H1 (cell line): ENCODE measurements at regions not wholly inside any gene's neighbourhood (a gene's known extent, or its start where the extent isn't known, plus 50 kb on each side); places are given as distances from the start of the nearest gene placed in this dataset.
"Not testable (repeated sequence)": the region's sequence is repeated elsewhere in the genome, so short reads cannot be mapped to it uniquely, and the experiment has no call there.

Source experiments
- CTCF ChIA-PET: fragments of 300-600 bp; sonication (Branson Sonifier 250); formaldehyde crosslinking; loops from one replicate; lab custom pipeline; 2021; ENCODE audit not compliant: partially characterized antibody; lab: Charles Lee
- POLR2A ChIA-PET: fragments of 300-600 bp; sonication (Branson Sonifier 250); formaldehyde crosslinking; loops from one replicate; lab custom pipeline; 2021; ENCODE audit warnings: inconsistent platforms; ENCODE audit not compliant: partially characterized antibody; lab: Charles Lee
- DNase-seq, 2 experiments: peaks; one replicate each; pipeline versions ENCODE4 v3.0.0 to v3.0.0-alpha.2; 2010 to 2022; ENCODE audit warnings: low spot score in 2 of 2, low read depth in 1 of 2, mixed read lengths in 1 of 2
- FAIRE-seq: peaks from 2 replicates; lab custom pipeline; 2011; peaks lifted over from hg19 to GRCh38; lab: Jason Lieb, UNC
- H2AFZ ChIP-seq: 2 replicates; pipeline ENCODE4 v1.8.1; 2012; ENCODE audit warnings: low read length, inconsistent platforms
- H2AK5ac ChIP-seq: 2 replicates; pipeline ENCODE4 v1.6.1; 2013; ENCODE audit warnings: low read depth, low read length
- H2BK120ac ChIP-seq: replicated peaks from 2 replicates; pipeline ENCODE3; 2013; ENCODE audit warnings: low read depth, low read length, inconsistent platforms
- H2BK12ac ChIP-seq: 2 replicates; pipeline ENCODE4 v1.6.1; 2013; ENCODE audit warnings: low read depth, low read length
- H2BK15ac ChIP-seq: 2 replicates; pipeline ENCODE4 v1.6.1; 2013; ENCODE audit warnings: low read length
- H2BK20ac ChIP-seq: 2 replicates; pipeline ENCODE4 v1.6.1; 2013; ENCODE audit warnings: low read length
- H2BK5ac ChIP-seq: 2 replicates; pipeline ENCODE4 v1.6.1; 2013; ENCODE audit warnings: low read depth, low read length
- H3K14ac ChIP-seq: 2 replicates; pipeline ENCODE4 v1.6.1; 2013; ENCODE audit warnings: inconsistent platforms; ENCODE audit not compliant: insufficient read length
- H3K18ac ChIP-seq: 2 replicates; pipeline ENCODE4 v1.6.1; 2013; ENCODE audit warnings: low read length; ENCODE audit errors: extremely low read depth
- H3K23ac ChIP-seq: 2 replicates; pipeline ENCODE4 v1.6.1; 2013; ENCODE audit warnings: inconsistent platforms; ENCODE audit not compliant: insufficient read length
- H3K23me2 ChIP-seq: 2 replicates; pipeline ENCODE4 v1.6.1; 2013; ENCODE audit warnings: low read depth, low read length
- H3K27ac ChIP-seq: 2 replicates; pipeline ENCODE4 v1.6.1; 2011; ENCODE audit warnings: low read depth, low read length, inconsistent platforms
- H3K27me3 ChIP-seq, 4 experiments: replicated peaks in 1 of 4; 1 replicate in 1 of 4; 2 replicates in 3 of 4; pipeline versions ENCODE4 v1.6.1 to v1.8.1; 2011 to 2013; ENCODE audit warnings: low read length in 3 of 4, mild to moderate bottlenecking in 3 of 4, inconsistent platforms in 2 of 4, mixed read lengths in 2 of 4, moderate library complexity in 1 of 4; ENCODE audit not compliant: control insufficient read depth in 3 of 4, insufficient read depth in 3 of 4; ENCODE audit errors: extremely low read depth in 1 of 4
- H3K36me3 ChIP-seq, 4 experiments: 2 replicates each; pipeline versions ENCODE4 v1.6.1 to v1.8.1; 2011 to 2013; ENCODE audit warnings: mild to moderate bottlenecking in 4 of 4, low read length in 3 of 4, moderate library complexity in 2 of 4, control low read depth in 1 of 4, inconsistent platforms in 1 of 4; ENCODE audit not compliant: insufficient read depth in 4 of 4, control insufficient read depth in 2 of 4
- H3K4ac ChIP-seq: replicated peaks from 2 replicates; pipeline ENCODE3; 2013; ENCODE audit warnings: low read length, low read depth, mixed read lengths, inconsistent platforms; ENCODE audit not compliant: insufficient read length
- H3K4me1 ChIP-seq, 4 experiments: replicated peaks in 1 of 4; 1 replicate in 1 of 4; 2 replicates in 3 of 4; pipeline versions ENCODE4 v1.6.1 to v1.8.1; 2011 to 2013; ENCODE audit warnings: low read length in 3 of 4, inconsistent platforms in 2 of 4, mixed read lengths in 1 of 4; ENCODE audit not compliant: insufficient read depth in 4 of 4, control insufficient read depth in 3 of 4
- H3K4me2 ChIP-seq, 2 experiments: 2 replicates each; pipeline versions ENCODE4 v1.6.1 to v1.8.1; 2011 to 2013; ENCODE audit warnings: low read depth in 2 of 2, low read length in 2 of 2, control low read depth in 1 of 2, inconsistent platforms in 1 of 2, mild to moderate bottlenecking in 1 of 2; ENCODE audit not compliant: insufficient read depth in 1 of 2
- H3K4me3 ChIP-seq, 4 experiments: fragments of 200-600, 300-600 bp in 1 of 4; sonication (generic), shearing (Covaris generic), sonication (Bioruptor Twin) in 1 of 4; 2 replicates each; pipeline versions ENCODE4 v1.5.1 to v1.8.1; 2011 to 2016; ENCODE audit warnings: low read length in 4 of 4, low read depth in 3 of 4, control low read depth in 2 of 4, inconsistent platforms in 2 of 4, mild to moderate bottlenecking in 2 of 4, mixed read lengths in 1 of 4, moderate library complexity in 1 of 4; ENCODE audit not compliant: insufficient read depth in 2 of 4; ENCODE audit errors: extremely low read depth in 1 of 4
- H3K56ac ChIP-seq: replicated peaks from 2 replicates; pipeline ENCODE3; 2013; ENCODE audit warnings: low read depth, mild to moderate bottlenecking, mixed read lengths, low read length, inconsistent platforms; ENCODE audit not compliant: insufficient read length
- H3K79me1 ChIP-seq: 2 replicates; pipeline ENCODE4 v1.6.1; 2013; ENCODE audit warnings: low read depth, low read length, control low read depth
- H3K79me2 ChIP-seq, 2 experiments: 2 replicates each; pipeline versions ENCODE4 v1.6.1 to v1.8.1; 2012 to 2013; ENCODE audit warnings: low read length in 2 of 2, mild to moderate bottlenecking in 2 of 2, inconsistent platforms in 1 of 2; ENCODE audit not compliant: insufficient read depth in 2 of 2, control insufficient read depth in 1 of 2
- H3K9ac ChIP-seq, 4 experiments: replicated peaks in 1 of 4; 1 replicate in 1 of 4; 2 replicates in 3 of 4; pipeline versions ENCODE4 v1.6.1 to v1.8.1; 2011 to 2013; ENCODE audit warnings: low read depth in 3 of 4, low read length in 3 of 4, control low read depth in 2 of 4, mild to moderate bottlenecking in 2 of 4, moderate library complexity in 2 of 4, inconsistent platforms in 1 of 4; ENCODE audit errors: extremely low read depth in 1 of 4
- H3K9me3 ChIP-seq, 2 experiments: 2 replicates each; pipeline versions ENCODE4 v1.6.1 to v1.8.1; 2012 to 2013; ENCODE audit warnings: mild to moderate bottlenecking in 2 of 2, moderate library complexity in 2 of 2, control low read depth in 1 of 2, inconsistent platforms in 1 of 2, low read depth in 1 of 2, low read length in 1 of 2, mixed read lengths in 1 of 2; ENCODE audit not compliant: insufficient read depth in 2 of 2
- H4K20me1 ChIP-seq, 2 experiments: replicated peaks in 1 of 2; 2 replicates each; pipeline versions ENCODE3 to v1.8.1; 2011 to 2013; ENCODE audit warnings: inconsistent platforms in 2 of 2, low read length in 2 of 2, mild to moderate bottlenecking in 1 of 2; ENCODE audit not compliant: insufficient read depth in 2 of 2, control insufficient read depth in 1 of 2
- H4K5ac ChIP-seq: 2 replicates; pipeline ENCODE4 v1.6.1; 2013; ENCODE audit warnings: low read length, low read depth, mixed read lengths, inconsistent platforms; ENCODE audit not compliant: insufficient read length
- H4K8ac ChIP-seq: 2 replicates; pipeline ENCODE4 v1.8.0; 2013; ENCODE audit warnings: mild to moderate bottlenecking, moderate library complexity, low read length, inconsistent platforms; ENCODE audit not compliant: insufficient read depth; ENCODE audit errors: extremely low read depth
- H4K91ac ChIP-seq: replicated peaks from 2 replicates; pipeline ENCODE3; 2013; ENCODE audit warnings: low read length, mixed read lengths, inconsistent platforms; ENCODE audit not compliant: insufficient read length
- WGBS, 2 experiments: shearing (Covaris generic) in 1 of 2; methylation state at CpG; one replicate each; pipeline versions ENCODE4 v1.1.6 to v1.1.7; 2013 to 2015; ENCODE audit warnings: low lambda C conversion rate in 2 of 2, mixed read lengths in 2 of 2, inconsistent platforms in 1 of 2, low coverage in 1 of 2, missing lambda C conversion rate in 1 of 2; ENCODE audit not compliant: insufficient replicate concordance in 2 of 2, insufficient coverage in 1 of 2, insufficient read length in 1 of 2; ENCODE audit errors: extremely low coverage in 1 of 2, missing lambda C conversion rate in 1 of 2; 5-methylcytosine and 5-hydroxymethylcytosine counted together

DNA sequence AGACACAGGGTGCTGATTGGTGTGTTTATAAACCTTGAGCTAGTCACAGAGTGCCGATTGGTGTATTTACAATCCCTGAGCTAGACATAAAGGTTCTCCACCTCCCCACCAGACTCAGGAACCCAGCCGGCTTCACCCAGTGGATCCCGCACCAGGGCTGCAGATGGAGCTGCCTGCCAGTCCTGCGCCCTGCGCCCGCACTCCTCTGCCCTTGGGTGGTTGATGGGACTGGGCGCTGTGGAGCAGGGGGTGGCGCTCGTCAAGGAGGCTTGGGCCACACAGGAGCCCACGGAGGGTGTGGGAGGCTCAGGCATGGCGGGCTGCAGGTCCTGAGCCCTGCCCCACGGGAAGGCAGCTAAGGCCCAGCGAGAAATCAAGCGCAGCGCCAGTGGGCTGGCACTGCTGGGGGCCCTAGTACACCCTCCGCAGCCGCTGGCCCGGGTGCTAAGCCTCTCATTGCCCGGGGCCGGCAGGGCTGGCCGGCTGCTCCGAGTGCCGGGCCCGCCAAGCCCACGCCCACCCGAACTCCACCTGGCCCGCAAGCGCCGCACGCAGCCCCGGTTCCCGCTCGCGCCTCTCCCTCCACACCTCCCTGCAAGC, 1049.6 kb downstream of the CDH11 start:
- H3K4ac ChIP-seq, CTCF ChIA-PET, H3K14ac ChIP-seq, H3K23ac ChIP-seq, H2BK12ac ChIP-seq, DNase-seq, H3K23me2 ChIP-seq, H3K4me3 ChIP-seq, H3K4me1 ChIP-seq, H3K9ac ChIP-seq, H4K91ac ChIP-seq, H2AK5ac ChIP-seq, H3K79me1 ChIP-seq, H3K36me3 ChIP-seq, H2BK5ac ChIP-seq, H3K4me2 ChIP-seq, H4K8ac ChIP-seq, H3K27me3 ChIP-seq, H3K27ac ChIP-seq, H4K20me1 ChIP-seq, H4K5ac ChIP-seq, POLR2A ChIA-PET, H3K18ac ChIP-seq, H2BK15ac ChIP-seq, H3K9me3 ChIP-seq, H3K79me2 ChIP-seq, H2BK20ac ChIP-seq, H2BK120ac ChIP-seq, H3K56ac ChIP-seq, FAIRE-seq, H2AFZ ChIP-seq: not testable (repeated sequence)
- 90% methylated on average over 17 of the region's 34 CpGs; no CpG with 5 or more reads in 1 of the 2 experiments for WGBS, 2 experiments
